ENCODE measurements at regions not wholly inside any gene's neighbourhood (a gene's known extent, or its start where the extent isn't known, plus 50 kb on each side); places are given as distances from the start of the nearest gene placed in this dataset.

DNA sequence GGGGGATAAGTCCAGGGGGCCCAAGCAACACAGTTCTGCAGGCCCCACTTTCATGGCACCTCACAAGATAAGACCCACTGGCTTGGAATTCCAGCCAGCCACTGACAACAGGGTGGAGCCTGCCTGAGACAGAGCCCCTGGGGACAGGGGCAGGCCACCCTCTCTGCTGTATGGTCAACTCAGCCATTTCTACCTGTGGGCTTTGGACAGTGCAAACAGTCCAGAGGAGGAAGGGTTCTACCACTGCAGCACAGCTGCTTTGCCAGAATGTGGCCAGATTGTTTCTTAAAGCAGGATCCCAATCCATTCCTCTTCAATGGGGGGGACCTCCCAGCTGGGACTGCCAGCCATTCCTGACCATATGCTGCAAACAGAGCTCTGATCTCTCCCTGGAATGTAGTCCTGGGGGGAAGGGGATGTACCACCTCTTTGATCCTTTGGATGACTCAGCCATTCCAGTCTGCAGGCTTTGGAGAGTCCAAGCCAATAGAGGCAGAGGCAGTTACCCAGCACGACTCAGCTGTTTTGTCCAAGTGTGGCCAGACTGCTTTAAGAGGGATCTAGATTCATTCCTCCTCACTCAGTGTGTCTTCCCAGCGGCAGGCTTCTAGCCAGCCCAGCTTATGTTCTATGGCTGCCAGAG lies 842.2 kb downstream of the EPHA7 start:
- peak; percentile 35 for DNase-seq (ENCODE audit: low read depth)
- TF ChIP-seq, protein P1, sequence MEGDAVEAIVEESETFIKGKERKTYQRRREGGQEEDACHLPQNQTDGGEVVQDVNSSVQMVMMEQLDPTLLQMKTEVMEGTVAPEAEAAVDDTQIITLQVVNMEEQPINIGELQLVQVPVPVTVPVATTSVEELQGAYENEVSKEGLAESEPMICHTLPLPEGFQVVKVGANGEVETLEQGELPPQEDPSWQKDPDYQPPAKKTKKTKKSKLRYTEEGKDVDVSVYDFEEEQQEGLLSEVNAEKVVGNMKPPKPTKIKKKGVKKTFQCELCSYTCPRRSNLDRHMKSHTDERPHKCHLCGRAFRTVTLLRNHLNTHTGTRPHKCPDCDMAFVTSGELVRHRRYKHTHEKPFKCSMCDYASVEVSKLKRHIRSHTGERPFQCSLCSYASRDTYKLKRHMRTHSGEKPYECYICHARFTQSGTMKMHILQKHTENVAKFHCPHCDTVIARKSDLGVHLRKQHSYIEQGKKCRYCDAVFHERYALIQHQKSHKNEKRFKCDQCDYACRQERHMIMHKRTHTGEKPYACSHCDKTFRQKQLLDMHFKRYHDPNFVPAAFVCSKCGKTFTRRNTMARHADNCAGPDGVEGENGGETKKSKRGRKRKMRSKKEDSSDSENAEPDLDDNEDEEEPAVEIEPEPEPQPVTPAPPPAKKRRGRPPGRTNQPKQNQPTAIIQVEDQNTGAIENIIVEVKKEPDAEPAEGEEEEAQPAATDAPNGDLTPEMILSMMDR (conservative IDR thresholded peaks at IDR 0.05; ENCODE audit: low read depth, low read length), result no peak
- H3K4me3 ChIP-seq (ENCODE audit: low read depth, low read length), result no peak overlapping the region

DNA sequence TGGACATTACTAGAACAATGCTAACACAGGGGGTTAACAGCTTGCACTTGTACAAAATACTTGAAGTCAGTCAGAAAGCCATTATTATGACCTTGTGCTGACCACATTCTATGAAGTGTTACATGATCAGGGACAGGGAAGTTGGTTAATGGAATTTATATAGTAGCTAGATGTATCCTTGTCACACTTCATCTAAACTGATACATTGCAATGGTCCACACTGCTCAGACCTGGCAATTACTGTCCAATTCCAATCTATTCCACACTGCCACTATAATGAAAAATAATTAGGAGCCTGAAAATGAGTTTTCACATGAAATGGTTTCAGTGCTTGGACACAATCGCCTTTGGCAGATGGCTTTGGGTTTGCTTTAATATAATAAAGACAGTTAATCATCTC lies 850.8 kb downstream of the EPHA7 start:
- no peak for DNase-seq (ENCODE audit: low read depth)
- TF ChIP-seq, protein P1 (conservative IDR thresholded peaks at IDR 0.05; ENCODE audit: low read depth, low read length), result no peak
- no peak overlapping the region for H3K4me3 ChIP-seq (ENCODE audit: low read depth, low read length)

DNA sequence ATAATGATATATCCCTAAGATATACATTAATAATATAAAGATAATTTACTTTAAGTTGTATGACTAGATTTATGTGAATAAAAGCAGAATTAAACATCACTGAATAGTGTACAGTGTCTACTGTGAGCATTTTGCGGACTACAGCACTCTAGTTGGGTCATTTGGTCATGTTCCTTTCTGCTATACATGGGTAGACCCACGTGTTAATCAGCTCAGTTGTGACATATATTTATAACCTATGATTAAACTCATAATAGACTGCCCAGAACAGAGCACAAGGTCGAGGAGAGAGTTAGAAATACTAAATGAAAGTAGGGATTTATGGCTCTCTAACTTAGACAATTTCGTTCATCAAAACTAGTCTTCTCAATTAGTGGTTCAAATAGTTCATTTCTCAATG lies 852.7 kb downstream of the EPHA7 start:
- TF ChIP-seq, protein P1 (conservative IDR thresholded peaks at IDR 0.05; ENCODE audit: low read depth, low read length), result no peak
- DNase-seq (ENCODE audit: low read depth), result no peak
- no peak overlapping the region for H3K4me3 ChIP-seq (ENCODE audit: low read depth, low read length)

DNA sequence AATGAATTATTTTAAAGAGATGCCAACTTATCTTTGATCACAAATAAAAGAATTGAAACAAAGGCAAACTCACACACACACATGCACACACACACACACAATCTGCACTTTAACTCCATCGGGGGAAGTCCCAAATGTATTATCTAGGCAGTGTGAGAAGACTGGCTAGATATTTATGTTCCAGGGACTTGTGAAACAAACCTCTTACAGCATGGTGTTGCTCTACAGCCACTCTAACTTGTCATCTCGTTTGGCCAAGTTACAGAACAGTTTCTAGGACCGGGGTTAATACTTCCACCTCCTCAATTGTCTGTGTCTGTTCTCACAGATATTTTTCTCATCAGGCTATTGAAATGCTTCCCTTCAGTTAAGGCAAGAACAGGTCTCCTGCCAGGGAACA lies 855.0 kb downstream of the EPHA7 start:
- TF ChIP-seq, protein P1 (conservative IDR thresholded peaks at IDR 0.05; ENCODE audit: low read depth, low read length), result no peak
- no peak for DNase-seq (ENCODE audit: low read depth)
- no peak overlapping the region for H3K4me3 ChIP-seq (ENCODE audit: low read depth, low read length)

DNA sequence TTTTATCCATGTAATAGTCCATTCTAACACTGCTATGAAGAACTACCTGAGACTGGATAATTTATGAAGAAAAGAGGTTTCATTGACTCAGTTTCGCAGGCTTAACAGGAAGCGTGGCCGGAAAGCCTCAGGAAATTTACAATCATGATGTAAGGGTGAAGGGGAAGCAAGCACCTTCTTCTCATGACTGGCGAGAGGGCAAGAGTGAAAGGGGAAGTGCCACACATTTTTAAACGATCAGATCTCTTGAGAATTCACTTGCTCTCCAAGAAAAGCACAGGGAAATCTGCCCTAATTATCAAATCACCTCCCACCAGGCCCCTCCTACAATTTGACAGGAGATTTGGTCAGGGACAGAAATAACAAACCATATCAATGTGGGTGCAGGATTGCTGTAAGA lies 859.7 kb downstream of the EPHA7 start:
- TF ChIP-seq, protein P1 (conservative IDR thresholded peaks at IDR 0.05; ENCODE audit: low read depth, low read length), result no peak
- no peak overlapping the region for H3K4me3 ChIP-seq (ENCODE audit: low read depth, low read length)
- DNase-seq (ENCODE audit: low read depth), result no peak

DNA sequence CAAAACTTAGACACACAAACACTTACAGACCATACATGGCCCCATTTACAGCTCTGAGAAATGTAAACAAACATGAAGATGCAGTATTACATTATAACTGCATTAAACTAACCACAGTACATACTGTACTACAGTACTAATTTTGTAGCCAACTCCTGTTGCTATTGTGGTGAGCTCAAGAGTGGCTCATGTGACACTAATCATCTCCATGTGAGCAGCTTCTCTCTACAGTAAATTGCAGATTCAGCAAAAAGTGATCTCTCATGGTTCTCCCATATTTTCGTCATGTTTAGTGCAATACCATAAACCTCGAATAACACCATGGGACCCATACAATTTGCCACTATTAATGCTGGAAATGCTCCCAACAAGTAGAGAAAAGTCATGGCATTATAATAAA lies 860.4 kb downstream of the EPHA7 start:
- TF ChIP-seq, protein P1 (conservative IDR thresholded peaks at IDR 0.05; ENCODE audit: low read depth, low read length), result no peak
- no peak overlapping the region for H3K4me3 ChIP-seq (ENCODE audit: low read depth, low read length)
- no peak for DNase-seq (ENCODE audit: low read depth)

DNA sequence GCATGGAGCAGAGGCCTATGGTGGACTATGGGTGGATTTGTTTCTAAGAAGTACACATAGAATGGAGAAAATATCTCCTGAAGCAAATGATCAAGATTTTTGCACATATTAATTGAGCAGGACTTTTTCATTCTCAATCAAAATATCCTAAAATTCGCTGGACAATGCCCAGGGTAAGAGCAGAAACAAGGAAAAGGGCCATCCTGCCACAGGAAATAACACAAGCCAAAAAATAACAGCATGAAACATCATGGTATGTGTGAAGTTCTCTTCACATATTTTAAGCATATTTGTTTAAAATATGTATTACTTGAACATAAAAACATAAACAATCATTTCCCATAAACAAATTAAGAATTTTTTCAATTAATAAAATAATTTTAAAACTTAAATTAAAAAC lies 868.9 kb downstream of the EPHA7 start:
- TF ChIP-seq, protein P1 (conservative IDR thresholded peaks at IDR 0.05; ENCODE audit: low read depth, low read length), result no peak
- no peak for DNase-seq (ENCODE audit: low read depth)
- no peak overlapping the region for H3K4me3 ChIP-seq (ENCODE audit: low read depth, low read length)

Data from epithelial cell of proximal tubule (primary cell).